K562 (cell line): ENCODE measurements at regions not wholly inside any gene's neighbourhood (a gene's known extent, or its start where the extent isn't known, plus 50 kb on each side); places are given as distances from the start of the nearest gene placed in this dataset.

Source experiments
- ATF4 ChIP-seq: fragments of 450-650 bp; formaldehyde crosslinking; IDR thresholded peaks from 2 replicates; pipeline ENCODE4 v1.4.0; 2022; ENCODE audit warnings: mild to moderate bottlenecking, moderate library complexity
- BMI1 ChIP-seq: fragments of 150-350 bp; IDR thresholded peaks from 2 replicates; pipeline ENCODE4 v1.6.1; 2014; ENCODE audit warnings: low read length
- CEBPG ChIP-seq, 3 experiments: fragments of 200-800 bp in 1 of 3; sonication (Bioruptor generic) in 1 of 3; sonication (generic) in 1 of 3; formaldehyde crosslinking in 1 of 3; IDR thresholded peaks in 2 of 3; conservative IDR thresholded peaks in 1 of 3; 2 replicates each; pipeline versions ENCODE4 v1.6.1 to v1.8.0; 2016 to 2022; ENCODE audit warnings: missing compliant biosample characterization in 2 of 3, missing genetic modification characterization in 2 of 3, mild to moderate bottlenecking in 1 of 3, missing genetic modification reagents in 1 of 3
- ELK3 ChIP-seq: fragments of 450-650 bp; formaldehyde crosslinking; IDR thresholded peaks from 2 replicates; pipeline ENCODE4 v1.4.0; 2020; ENCODE audit warnings: mild to moderate bottlenecking
- ETV6 ChIP-seq, 3 experiments: fragments of 150-350 bp in 1 of 3; sonication (generic) in 1 of 3; formaldehyde crosslinking in 1 of 3; IDR thresholded peaks; 2 replicates each; pipeline versions ENCODE4 v1.6.1 to v1.8.0; 2014 to 2022; ENCODE audit warnings: borderline replicate concordance in 2 of 3, low read depth in 2 of 3, antibody characterized with exemption in 1 of 3, low read length in 1 of 3, mild to moderate bottlenecking in 1 of 3, missing genetic modification reagents in 1 of 3
- KAT2B ChIP-seq: IDR thresholded peaks from one replicate; pipeline ENCODE4 v1.6.1; 2012; ENCODE audit warnings: low read depth, mild to moderate bottlenecking, control low read depth, inconsistent platforms, low read length, moderate library complexity
- KDM5B ChIP-seq: fragments of 200-600 bp; sonication (generic); IDR thresholded peaks from 2 replicates; pipeline ENCODE4 v1.6.1; 2012; ENCODE audit warnings: low read depth, mild to moderate bottlenecking, moderate library complexity, low read length, control low read depth, inconsistent platforms; ENCODE audit not compliant: insufficient replicate concordance
- KLF6 ChIP-seq: fragments of 250-450 bp; sonication (Bioruptor Pico); IDR thresholded peaks from 2 replicates; pipeline ENCODE4 v1.4.0; 2020; ENCODE audit warnings: mild to moderate bottlenecking, moderate library complexity, borderline replicate concordance
- MAFG ChIP-seq: fragments of 450-650 bp; conservative IDR thresholded peaks from 2 replicates; pipeline ENCODE4 v1.6.1; 2016; ENCODE audit warnings: missing genetic modification characterization, missing compliant biosample characterization
- MED1 ChIP-seq: sonication (generic); formaldehyde crosslinking; IDR thresholded peaks from 2 replicates; pipeline ENCODE4 v1.8.1; 2023; ENCODE audit warnings: missing genetic modification reagents, borderline replicate concordance
- MEF2A ChIP-seq: IDR thresholded peaks from 2 replicates; pipeline ENCODE4 v1.6.1; 2011; ENCODE audit warnings: low read depth, mild to moderate bottlenecking, low read length, moderate library complexity; ENCODE audit not compliant: control insufficient read depth
- RAD21 ChIP-seq, 2 experiments: fragments of 250-450 bp in 1 of 2; fragments of 450-650 bp in 1 of 2; sonication (Bioruptor Pico) in 1 of 2; formaldehyde crosslinking in 1 of 2; IDR thresholded peaks in 1 of 2; conservative IDR thresholded peaks in 1 of 2; 2 replicates each; pipeline versions ENCODE4 v1.4.0 to v1.8.0; 2020 to 2022; ENCODE audit warnings: mild to moderate bottlenecking in 2 of 2, moderate library complexity in 1 of 2
- RBM15 ChIP-seq: fragments of 200-400 bp; formaldehyde crosslinking; IDR thresholded peaks from 2 replicates; pipeline ENCODE4 v1.6.1; 2018; ENCODE audit warnings: mild to moderate bottlenecking, low read length, moderate library complexity; ENCODE audit not compliant: insufficient read depth
- TEAD4 ChIP-seq, 2 experiments: sonication (generic) in 1 of 2; formaldehyde crosslinking in 1 of 2; IDR thresholded peaks; 2 replicates each; pipeline versions ENCODE4 v1.6.1 to v1.8.0; 2012 to 2022; ENCODE audit warnings: borderline replicate concordance in 1 of 2, inconsistent platforms in 1 of 2, low read length in 1 of 2, mild to moderate bottlenecking in 1 of 2, missing genetic modification reagents in 1 of 2
- THAP12 ChIP-seq: fragments of 250-450 bp; sonication (Bioruptor Pico); IDR thresholded peaks from 2 replicates; pipeline ENCODE4 v1.9.0; 2021; ENCODE audit warnings: mild to moderate bottlenecking, inconsistent platforms
- THRAP3 ChIP-seq: fragments of 450-650 bp; IDR thresholded peaks from 2 replicates; pipeline ENCODE4 v1.6.1; 2016; ENCODE audit warnings: mild to moderate bottlenecking, inconsistent platforms, borderline replicate concordance
- ZKSCAN1 ChIP-seq: fragments of 150-350 bp; IDR thresholded peaks from 2 replicates; pipeline ENCODE4 v1.6.1; 2016; ENCODE audit warnings: low read depth, low read length
- ZNF12 ChIP-seq: sonication (generic); formaldehyde crosslinking; IDR thresholded peaks from 2 replicates; pipeline ENCODE4 v1.4.0; 2020; ENCODE audit warnings: mild to moderate bottlenecking, missing genetic modification reagents
- ZNF280B ChIP-seq: fragments of 250-450 bp; sonication (Bioruptor Pico); IDR thresholded peaks from 2 replicates; pipeline ENCODE4 v1.5.1; 2021; ENCODE audit warnings: mild to moderate bottlenecking
- ZNF583 ChIP-seq: fragments of 250-450 bp; sonication (Bioruptor Pico); IDR thresholded peaks from 2 replicates; pipeline ENCODE4 v1.4.0; 2020
- ZSCAN32 ChIP-seq: fragments of 450-650 bp; formaldehyde crosslinking; IDR thresholded peaks from 2 replicates; pipeline ENCODE4 v1.4.0; 2020; ENCODE audit warnings: mild to moderate bottlenecking, moderate library complexity

GRCh38 chr3:43192028-43192427 lies 86.1 kb upstream of the POMGNT2 start (continued):
- no peak for TF ChIP-seq THAP12
- TF ChIP-seq ZNF583 (CRISPR knock-in tag) = no peak
- no peak for TF ChIP-seq RBM15
- TF ChIP-seq MED1 (CRISPR knock-in tag) = no peak
- TF ChIP-seq ATF4 (CRISPR knock-in tag) = 0 out of 2 replicates have a peak, but pooled peaks have one; percentile 67
- TF ChIP-seq ZSCAN32 (CRISPR knock-in tag) = peak; percentile 74; the same call in 1 of the 2 replicates
- TF ChIP-seq BMI1 = no peak
- no peak for TF ChIP-seq KAT2B
- no peak for TF ChIP-seq ETV6 (IDR thresholded peaks at IDR 0.05; ENCODE audit: borderline replicate concordance in 1 of 2, low read depth in 2 of 2, low read length in 1 of 2)
- TF ChIP-seq ETV6 (CRISPR knock-in tag; IDR thresholded peaks at IDR 0.05; ENCODE audit: borderline replicate concordance) = no peak
- no peak for TF ChIP-seq CEBPG (CRISPR knock-in tag; IDR thresholded peaks at IDR 0.05)
- TF ChIP-seq CEBPG (tag; conservative IDR thresholded peaks at IDR 0.05 in 1 of 2, IDR thresholded peaks at IDR 0.05 in 1 of 2) = peak; percentile 35 to 83; a peak in 3 of 4 replicates
- no peak for TF ChIP-seq ZNF280B
- no peak for TF ChIP-seq MEF2A
- no peak for TF ChIP-seq KDM5B
- no peak for TF ChIP-seq ELK3 (CRISPR knock-in tag)
- no peak for TF ChIP-seq THRAP3
- no peak for TF ChIP-seq ZNF12
- no peak for TF ChIP-seq RAD21 (CRISPR knock-in tag; conservative IDR thresholded peaks at IDR 0.05 in 1 of 2, IDR thresholded peaks at IDR 0.05 in 1 of 2)
- TF ChIP-seq KLF6 (CRISPR knock-in tag) = no peak
- TF ChIP-seq TEAD4 (IDR thresholded peaks at IDR 0.05; ENCODE audit: low read length) = no peak
- TF ChIP-seq TEAD4 (CRISPR knock-in tag; IDR thresholded peaks at IDR 0.05; ENCODE audit: borderline replicate concordance) = no peak
- TF ChIP-seq MAFG (tag) = no peak
- no peak for TF ChIP-seq ZKSCAN1
